ENCODE measurements at regions not wholly inside any gene's neighbourhood (a gene's known extent, or its start where the extent isn't known, plus 50 kb on each side); places are given as distances from the start of the nearest gene placed in this dataset.
"Not testable (repeated sequence)": the region's sequence is repeated elsewhere in the genome, so short reads cannot be mapped to it uniquely, and the experiment has no call there.

GRCh38 chrX:114181195-114181594 lies 402.7 kb upstream of the HTR2C start:
- no peaks in the 10 kb centered on the region for H3K4me1 ChIP-seq
- TF ChIP-seq POLR2A (IDR thresholded peaks at IDR 0.05) = no peak
- TF ChIP-seq, protein P1, sequence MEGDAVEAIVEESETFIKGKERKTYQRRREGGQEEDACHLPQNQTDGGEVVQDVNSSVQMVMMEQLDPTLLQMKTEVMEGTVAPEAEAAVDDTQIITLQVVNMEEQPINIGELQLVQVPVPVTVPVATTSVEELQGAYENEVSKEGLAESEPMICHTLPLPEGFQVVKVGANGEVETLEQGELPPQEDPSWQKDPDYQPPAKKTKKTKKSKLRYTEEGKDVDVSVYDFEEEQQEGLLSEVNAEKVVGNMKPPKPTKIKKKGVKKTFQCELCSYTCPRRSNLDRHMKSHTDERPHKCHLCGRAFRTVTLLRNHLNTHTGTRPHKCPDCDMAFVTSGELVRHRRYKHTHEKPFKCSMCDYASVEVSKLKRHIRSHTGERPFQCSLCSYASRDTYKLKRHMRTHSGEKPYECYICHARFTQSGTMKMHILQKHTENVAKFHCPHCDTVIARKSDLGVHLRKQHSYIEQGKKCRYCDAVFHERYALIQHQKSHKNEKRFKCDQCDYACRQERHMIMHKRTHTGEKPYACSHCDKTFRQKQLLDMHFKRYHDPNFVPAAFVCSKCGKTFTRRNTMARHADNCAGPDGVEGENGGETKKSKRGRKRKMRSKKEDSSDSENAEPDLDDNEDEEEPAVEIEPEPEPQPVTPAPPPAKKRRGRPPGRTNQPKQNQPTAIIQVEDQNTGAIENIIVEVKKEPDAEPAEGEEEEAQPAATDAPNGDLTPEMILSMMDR (IDR thresholded peaks at IDR 0.05) = no peak
- 18% methylated on average over 1 of the region's 1 CpG for WGBS (ENCODE audit: insufficient coverage, low coverage, low lambda C conversion rate, missing lambda C conversion rate)
- peaks cover 0 to 3% (median 0%) of the 10 kb centered on the region in 4 donors for H3K9me3 ChIP-seq
- DNase-seq (no peak), ATAC-seq (no peak)
- H3K4me3 ChIP-seq = no peak overlapping the region
- intact Hi-C loops (cut with DNase I) = no loop called here
- no peak overlapping the region for H3K27ac ChIP-seq
- H3K36me3 ChIP-seq = no peaks in the 10 kb centered on the region
- peaks cover 0 to 6% of the 10 kb centered on the region in 2 donors for H3K27me3 ChIP-seq

DNA sequence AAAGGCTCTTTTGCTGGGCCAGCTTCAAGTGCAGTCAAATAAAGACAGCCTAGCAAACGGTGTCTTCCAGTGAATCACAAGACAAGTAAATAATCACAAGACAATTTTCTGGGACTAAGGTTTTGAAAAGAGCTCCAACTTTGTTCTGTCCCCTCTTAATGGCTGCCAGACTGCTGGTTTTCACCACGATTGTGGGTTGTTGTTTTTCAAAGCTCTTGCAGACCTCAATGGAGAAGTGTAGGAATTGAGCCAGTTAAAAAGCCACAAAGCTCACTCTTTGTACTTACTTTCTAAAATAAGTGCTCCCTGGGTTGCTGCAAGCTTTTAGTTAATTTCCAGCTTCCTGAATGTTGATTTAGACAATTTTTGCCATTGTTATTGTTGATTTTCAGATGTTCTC lies 405.8 kb upstream of the HTR2C start:
- no peaks in the 10 kb centered on the region for H3K4me1 ChIP-seq
- no peak overlapping the region for H3K27ac ChIP-seq
- WGBS (ENCODE audit: insufficient coverage, low coverage, low lambda C conversion rate, missing lambda C conversion rate) = 7% methylated on average over 2 of the region's 2 CpGs
- ATAC-seq = no peak
- no peak for DNase-seq
- peaks cover 0 to 6% of the 10 kb centered on the region in 2 donors for H3K27me3 ChIP-seq
- H3K9me3 ChIP-seq = no peaks in the 10 kb centered on the region
- intact Hi-C loops (cut with DNase I) = no loop called here
- H3K4me3 ChIP-seq = no peak overlapping the region
- no peaks in the 10 kb centered on the region for H3K36me3 ChIP-seq
- TF ChIP-seq, protein P1 (IDR thresholded peaks at IDR 0.05) = no peak
- no peak for TF ChIP-seq POLR2A (IDR thresholded peaks at IDR 0.05)

GRCh38 chrX:114167276-114167675 lies 416.6 kb upstream of the HTR2C start:
- not testable (repeated sequence) for DNase-seq, ATAC-seq, H3K4me3 ChIP-seq

DNA sequence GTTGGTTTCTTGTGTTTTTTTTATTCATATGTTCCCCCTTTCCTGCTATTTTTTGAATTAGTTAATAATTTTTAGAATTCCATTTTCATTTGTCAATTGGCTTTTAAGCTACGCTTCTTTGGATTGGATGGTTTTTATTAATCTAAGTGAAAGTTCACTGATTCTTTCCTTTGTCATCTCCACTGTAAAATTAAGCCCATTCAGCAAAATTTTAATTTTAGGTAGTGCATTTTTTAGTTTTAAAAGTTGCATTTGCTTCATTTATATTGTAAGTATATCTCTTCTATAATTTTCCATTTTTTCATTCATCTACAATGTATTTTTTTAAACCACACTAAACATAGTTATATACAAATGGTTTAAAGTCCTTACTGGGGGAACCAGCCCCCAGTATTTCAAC lies 417.3 kb upstream of the HTR2C start:
- intact Hi-C loops (cut with DNase I) = no loop called here
- Histone ChIP-seq H3K27ac (no peak overlapping the region), H3K27me3 (no peaks in the 10 kb centered on the region), H3K4me1 (no peaks in the 10 kb centered on the region), H3K36me3 (no peaks in the 10 kb centered on the region), H3K4me3 (no peak overlapping the region), H3K9me3 (no peaks in the 10 kb centered on the region)
- no peak for DNase-seq
- no peak for TF ChIP-seq POLR2A (IDR thresholded peaks at IDR 0.05)
- TF ChIP-seq, protein P1 (IDR thresholded peaks at IDR 0.05) = no peak
- WGBS (ENCODE audit: insufficient coverage, low coverage, low lambda C conversion rate, missing lambda C conversion rate) = 100% methylated on average over 1 of the region's 1 CpG
- no peak for ATAC-seq

More at GRCh38 chrX:114167276-114167675, 416.6 kb upstream of the HTR2C start:
- intact Hi-C loops (cut with DNase I); H3K27ac ChIP-seq; H3K4me1 ChIP-seq; H3K36me3 ChIP-seq; H3K27me3 ChIP-seq; H3K9me3 ChIP-seq: not testable (repeated sequence)
- 55% methylated on average over 5 of the region's 5 CpGs for WGBS (ENCODE audit: insufficient coverage, low coverage, low lambda C conversion rate, missing lambda C conversion rate)

GRCh38 chrX:114165537-114165936 lies 418.3 kb upstream of the HTR2C start:
- H3K27me3 ChIP-seq = no peaks in the 10 kb centered on the region
- no peak for TF ChIP-seq POLR2A (IDR thresholded peaks at IDR 0.05)
- TF ChIP-seq, protein P1 (IDR thresholded peaks at IDR 0.05) = no peak
- intact Hi-C loops (cut with DNase I) = no loop called here
- H3K27ac ChIP-seq = no peak overlapping the region
- H3K9me3 ChIP-seq = no peaks in the 10 kb centered on the region
- 60% methylated on average over 3 of the region's 3 CpGs for WGBS (ENCODE audit: insufficient coverage, low coverage, low lambda C conversion rate, missing lambda C conversion rate)
- ATAC-seq (no peak), DNase-seq (no peak)
- no peaks in the 10 kb centered on the region for H3K36me3 ChIP-seq
- H3K4me1 ChIP-seq = no peaks in the 10 kb centered on the region
- no peak overlapping the region for H3K4me3 ChIP-seq

Measured in right lobe of liver (tissue), 6 donors.